ENCODE measurements at regions not wholly inside any gene's neighbourhood (a gene's known extent, or its start where the extent isn't known, plus 50 kb on each side); places are given as distances from the start of the nearest gene placed in this dataset.

DNA sequence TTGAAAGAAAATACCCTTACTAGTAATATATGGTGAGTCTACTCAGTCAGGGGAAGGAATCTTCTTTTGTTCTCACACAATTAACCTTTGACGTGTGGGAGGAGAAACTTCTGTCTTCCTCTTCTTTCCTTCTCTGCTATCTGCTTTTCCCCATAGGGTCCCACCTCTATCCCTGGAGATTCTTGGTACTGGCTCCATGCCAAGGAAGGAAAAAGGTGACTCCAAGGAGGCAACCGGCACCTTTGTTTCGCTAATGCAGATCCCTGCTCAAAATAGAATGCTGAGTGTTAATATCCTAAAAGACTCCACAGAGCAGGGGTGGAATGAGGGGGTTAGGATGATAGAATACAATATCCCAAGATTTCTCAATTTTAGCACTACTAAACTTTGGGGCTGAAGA is 116.7 kb downstream of the CD164 start:
- no peak for TF ChIP-seq POLR2A (IDR thresholded peaks at IDR 0.05)
- TF ChIP-seq, protein P1, sequence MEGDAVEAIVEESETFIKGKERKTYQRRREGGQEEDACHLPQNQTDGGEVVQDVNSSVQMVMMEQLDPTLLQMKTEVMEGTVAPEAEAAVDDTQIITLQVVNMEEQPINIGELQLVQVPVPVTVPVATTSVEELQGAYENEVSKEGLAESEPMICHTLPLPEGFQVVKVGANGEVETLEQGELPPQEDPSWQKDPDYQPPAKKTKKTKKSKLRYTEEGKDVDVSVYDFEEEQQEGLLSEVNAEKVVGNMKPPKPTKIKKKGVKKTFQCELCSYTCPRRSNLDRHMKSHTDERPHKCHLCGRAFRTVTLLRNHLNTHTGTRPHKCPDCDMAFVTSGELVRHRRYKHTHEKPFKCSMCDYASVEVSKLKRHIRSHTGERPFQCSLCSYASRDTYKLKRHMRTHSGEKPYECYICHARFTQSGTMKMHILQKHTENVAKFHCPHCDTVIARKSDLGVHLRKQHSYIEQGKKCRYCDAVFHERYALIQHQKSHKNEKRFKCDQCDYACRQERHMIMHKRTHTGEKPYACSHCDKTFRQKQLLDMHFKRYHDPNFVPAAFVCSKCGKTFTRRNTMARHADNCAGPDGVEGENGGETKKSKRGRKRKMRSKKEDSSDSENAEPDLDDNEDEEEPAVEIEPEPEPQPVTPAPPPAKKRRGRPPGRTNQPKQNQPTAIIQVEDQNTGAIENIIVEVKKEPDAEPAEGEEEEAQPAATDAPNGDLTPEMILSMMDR (IDR thresholded peaks at IDR 0.05) = no peak

Measured in lower leg skin (tissue), 3 donors.